CD8-positive, alpha-beta memory T cell (primary cell): ENCODE measurements at regions not wholly inside any gene's neighbourhood (a gene's known extent, or its start where the extent isn't known, plus 50 kb on each side); places are given as distances from the start of the nearest gene placed in this dataset.

Source experiments
- CTCF ChIA-PET: fragments of 350-600 bp; sonication (Branson Sonifier 250); formaldehyde crosslinking; loops from one replicate; lab custom pipeline; 2021; ENCODE audit warnings: antibody characterized with exemption; lab: Charles Lee
- POLR2A ChIA-PET: fragments of 350-600 bp; sonication (Branson Sonifier 250); formaldehyde crosslinking; loops from one replicate; lab custom pipeline; 2021; ENCODE audit warnings: antibody characterized with exemption; lab: Charles Lee
- DNase-seq, 5 donors: peaks; one replicate each; pipeline versions ENCODE4 v3.0.0 to v3.0.0-alpha.2; 2020 to 2022; ENCODE audit warnings: mixed read lengths in 1 of 5
- H3K27ac ChIP-seq: one replicate; pipeline ENCODE4 v1.7.0; 2013; ENCODE audit warnings: low read depth, mild to moderate bottlenecking, low read length, moderate library complexity
- H3K27me3 ChIP-seq: 2 replicates; pipeline ENCODE4 v1.7.0; 2013; ENCODE audit warnings: low read length, mild to moderate bottlenecking; ENCODE audit not compliant: insufficient read depth, poor library complexity, severe bottlenecking
- H3K36me3 ChIP-seq: 2 replicates; pipeline ENCODE4 v1.7.0; 2013; ENCODE audit warnings: mild to moderate bottlenecking, low read length, moderate library complexity; ENCODE audit not compliant: insufficient read depth
- H3K4me1 ChIP-seq: 2 replicates; pipeline ENCODE4 v1.7.0; 2013; ENCODE audit warnings: mild to moderate bottlenecking, low read length, moderate library complexity; ENCODE audit not compliant: insufficient read depth
- H3K4me3 ChIP-seq: 2 replicates; pipeline ENCODE4 v1.7.0; 2013; ENCODE audit warnings: mild to moderate bottlenecking, low read length
- H3K9me3 ChIP-seq: 2 replicates; pipeline ENCODE4 v1.7.0; 2013; ENCODE audit warnings: mild to moderate bottlenecking, low read length
- H3K27ac Mint-ChIP-seq, 8 donors: one replicate each; pipeline ENCODE4 v1.8.0; 2020 to 2021; ENCODE audit warnings: mixed read lengths in 8 of 8, mild to moderate bottlenecking in 6 of 8, inconsistent platforms in 3 of 8, moderate library complexity in 3 of 8
- H3K27me3 Mint-ChIP-seq, 2 donors: one replicate each; pipeline ENCODE4 v1.8.0; 2020 to 2021; ENCODE audit warnings: mixed read lengths in 2 of 2, mild to moderate bottlenecking in 1 of 2, moderate library complexity in 1 of 2
- H3K36me3 Mint-ChIP-seq, 3 donors: one replicate each; pipeline ENCODE4 v1.8.0; 2020 to 2021; ENCODE audit warnings: mixed read lengths in 3 of 3, inconsistent platforms in 1 of 3, mild to moderate bottlenecking in 1 of 3
- H3K4me1 Mint-ChIP-seq, 3 donors: one replicate each; pipeline ENCODE4 v1.8.0; 2020 to 2021; ENCODE audit warnings: mixed read lengths in 3 of 3, inconsistent platforms in 1 of 3, mild to moderate bottlenecking in 1 of 3
- H3K4me3 Mint-ChIP-seq, 7 donors: one replicate each; pipeline ENCODE4 v1.8.0; 2020 to 2021; ENCODE audit warnings: mixed read lengths in 7 of 7, mild to moderate bottlenecking in 6 of 7, moderate library complexity in 4 of 7, inconsistent platforms in 2 of 7
- H3K9me3 Mint-ChIP-seq, 5 donors: one replicate each; pipeline ENCODE4 v1.8.0; 2020 to 2022; ENCODE audit warnings: mixed read lengths in 5 of 5, mild to moderate bottlenecking in 3 of 5, moderate library complexity in 2 of 5, inconsistent platforms in 1 of 5

GRCh38 chr13:67318398-67318797 is 88.3 kb upstream of the PCDH9 start:
- CTCF ChIA-PET = no interaction called here
- H3K27me3 Mint-ChIP-seq = no peaks in the 10 kb centered on the region
- no peak overlapping the region for H3K27ac Mint-ChIP-seq
- Histone ChIP-seq H3K27ac (no peak overlapping the region), H3K36me3 (no peaks in the 10 kb centered on the region), H3K4me1 (no peaks in the 10 kb centered on the region), H3K9me3 (no peaks in the 10 kb centered on the region), H3K4me3 (no peak overlapping the region), H3K27me3 (no peaks in the 10 kb centered on the region)
- H3K4me3 Mint-ChIP-seq = no peak overlapping the region
- no peaks in the 10 kb centered on the region for H3K36me3 Mint-ChIP-seq
- peaks cover 0 to 17% (median 5%) of the 10 kb centered on the region in 5 donors for H3K9me3 Mint-ChIP-seq
- POLR2A ChIA-PET = no interaction called here
- DNase-seq = no peak
- no peaks in the 10 kb centered on the region for H3K4me1 Mint-ChIP-seq

GRCh38 chr13:67314405-67314804 is 84.3 kb upstream of the PCDH9 start:
- Histone ChIP-seq H3K4me1 (no peaks in the 10 kb centered on the region), H3K9me3 (no peaks in the 10 kb centered on the region), H3K4me3 (no peak overlapping the region), H3K36me3 (no peaks in the 10 kb centered on the region), H3K27ac (no peak overlapping the region), H3K27me3 (no peaks in the 10 kb centered on the region)
- Mint-ChIP-seq H3K27me3 (no peaks in the 10 kb centered on the region), H3K27ac (no peak overlapping the region), H3K4me3 (no peak overlapping the region), H3K36me3 (no peaks in the 10 kb centered on the region), H3K9me3 (peaks cover 0 to 19% (median 2%) of the 10 kb centered on the region in 5 donors), H3K4me1 (no peaks in the 10 kb centered on the region)
- POLR2A ChIA-PET = no interaction called here
- DNase-seq = no peak
- CTCF ChIA-PET = no interaction called here

DNA sequence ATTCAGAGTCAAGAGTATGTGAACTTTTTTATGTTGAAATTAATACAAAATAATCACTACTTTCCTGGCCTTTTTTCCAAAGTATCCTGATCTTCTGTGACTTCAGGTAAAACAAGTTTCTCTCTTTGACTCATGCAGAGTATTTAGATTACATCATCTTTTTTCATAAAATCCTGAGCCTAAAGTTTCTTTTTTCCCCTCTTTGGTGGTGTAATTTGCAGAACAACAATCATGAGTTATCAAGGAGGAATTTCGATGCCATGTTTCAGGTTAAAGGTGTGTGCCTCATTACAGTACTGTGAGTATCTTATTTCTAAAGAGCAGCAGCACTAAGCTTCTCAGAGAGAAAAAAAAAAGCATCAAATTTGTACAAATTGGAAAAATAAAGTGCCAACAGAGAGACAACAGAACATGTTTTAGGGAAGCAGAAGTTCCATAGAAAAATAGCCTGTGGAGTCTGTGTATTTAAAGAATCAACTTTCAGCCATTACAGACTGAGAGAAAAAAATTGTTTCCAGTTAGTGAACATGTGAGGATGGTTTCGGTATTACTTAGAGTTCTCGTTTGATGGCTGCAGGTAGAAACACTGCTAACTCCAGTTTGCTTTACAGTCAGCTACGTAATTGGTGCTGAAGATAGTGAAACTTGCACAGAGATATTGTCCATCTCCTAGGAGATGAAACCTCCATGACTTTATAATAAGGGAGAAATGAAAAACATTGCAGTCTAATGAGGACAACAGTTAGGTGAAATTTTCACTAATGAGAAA is 78.1 kb upstream of the PCDH9 start:
- POLR2A ChIA-PET = no interaction called here
- Mint-ChIP-seq H3K27me3 (no peaks in the 10 kb centered on the region), H3K4me1 (no peaks in the 10 kb centered on the region), H3K9me3 (peaks cover 0 to 16% (median 2%) of the 10 kb centered on the region in 5 donors), H3K27ac (no peak overlapping the region), H3K4me3 (no peak overlapping the region), H3K36me3 (no peaks in the 10 kb centered on the region)
- CTCF ChIA-PET = no interaction called here
- Histone ChIP-seq H3K36me3 (no peaks in the 10 kb centered on the region), H3K9me3 (no peaks in the 10 kb centered on the region), H3K4me3 (no peak overlapping the region), H3K4me1 (no peaks in the 10 kb centered on the region), H3K27ac (no peak overlapping the region), H3K27me3 (no peaks in the 10 kb centered on the region)
- DNase-seq = no peak

DNA sequence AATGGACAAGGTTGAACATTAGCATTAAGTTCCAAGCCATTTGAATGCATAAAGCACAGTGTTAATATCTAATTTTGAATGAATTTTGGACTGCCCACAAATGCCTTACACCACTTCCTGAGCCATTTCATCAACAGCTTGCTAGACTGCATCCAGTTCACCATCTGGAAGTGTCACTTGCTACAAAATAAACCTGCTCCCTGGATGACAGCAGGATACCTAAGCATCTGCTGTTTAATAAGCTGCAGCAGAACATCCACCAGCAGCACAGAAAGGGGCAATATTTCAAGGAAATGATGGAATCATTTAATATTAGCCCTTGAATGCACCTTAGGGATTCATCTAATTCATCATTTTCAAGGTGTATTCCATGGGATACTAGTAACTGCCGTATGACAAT is 76.6 kb upstream of the PCDH9 start:
- no peaks in the 10 kb centered on the region for H3K36me3 Mint-ChIP-seq
- no peak overlapping the region for H3K4me3 Mint-ChIP-seq
- H3K27me3 Mint-ChIP-seq = no peaks in the 10 kb centered on the region
- Histone ChIP-seq H3K36me3 (no peaks in the 10 kb centered on the region), H3K27me3 (no peaks in the 10 kb centered on the region), H3K4me3 (no peak overlapping the region), H3K27ac (no peak overlapping the region), H3K4me1 (no peaks in the 10 kb centered on the region), H3K9me3 (no peaks in the 10 kb centered on the region)
- H3K27ac Mint-ChIP-seq = no peak overlapping the region
- POLR2A ChIA-PET = no interaction called here
- H3K9me3 Mint-ChIP-seq = peaks cover 0 to 15% (median 2%) of the 10 kb centered on the region in 5 donors
- H3K4me1 Mint-ChIP-seq = no peaks in the 10 kb centered on the region
- CTCF ChIA-PET = no interaction called here
- no peak for DNase-seq

- Histone ChIP-seq H3K36me3 (no peaks in the 10 kb centered on the region), H3K9me3 (no peaks in the 10 kb centered on the region), H3K27ac (no peak overlapping the region), H3K4me1 (no peaks in the 10 kb centered on the region), H3K27me3 (no peaks in the 10 kb centered on the region), H3K4me3 (no peak overlapping the region)
- no peaks in the 10 kb centered on the region for H3K36me3 Mint-ChIP-seq
- no peak overlapping the region for H3K27ac Mint-ChIP-seq
- H3K4me3 Mint-ChIP-seq = no peak overlapping the region
- H3K9me3 Mint-ChIP-seq = peaks cover 0 to 15% (median under 1%) of the 10 kb centered on the region in 5 donors
- ChIA-PET CTCF (no interaction called here), POLR2A (no interaction called here)
- H3K27me3 Mint-ChIP-seq = no peaks in the 10 kb centered on the region
- no peak for DNase-seq
- H3K4me1 Mint-ChIP-seq = no peaks in the 10 kb centered on the region
Observed at GRCh38 chr13:67303661-67304333, 73.7 kb upstream of the PCDH9 start.

DNA sequence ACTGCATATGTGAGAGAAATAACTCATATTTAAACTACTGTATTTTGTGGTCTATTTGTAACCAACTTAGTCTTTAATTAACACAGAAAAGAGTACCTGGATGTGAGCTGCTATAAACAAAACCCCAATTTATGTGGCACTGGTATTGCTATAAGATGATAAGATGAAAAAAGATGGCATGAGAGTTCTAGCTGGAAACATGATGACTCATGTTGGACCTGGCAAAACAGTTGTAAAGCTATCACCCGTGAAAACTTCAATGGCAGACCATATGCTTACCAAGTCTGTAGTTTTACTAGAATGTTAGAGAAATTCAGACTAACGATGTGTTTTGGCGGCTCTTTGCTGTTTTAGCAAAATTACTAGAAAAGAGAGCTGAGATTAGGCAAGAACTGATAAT is 69.6 kb upstream of the PCDH9 start:
- Mint-ChIP-seq H3K27me3 (no peaks in the 10 kb centered on the region), H3K36me3 (no peaks in the 10 kb centered on the region), H3K27ac (no peak overlapping the region), H3K4me1 (no peaks in the 10 kb centered on the region), H3K4me3 (no peak overlapping the region), H3K9me3 (peaks cover 2 to 20% (median 5%) of the 10 kb centered on the region in 5 donors)
- ChIA-PET CTCF (no interaction called here), POLR2A (no interaction called here)
- H3K36me3 ChIP-seq = no peaks in the 10 kb centered on the region
- H3K4me1 ChIP-seq = no peaks in the 10 kb centered on the region
- no peaks in the 10 kb centered on the region for H3K27me3 ChIP-seq
- no peak for DNase-seq
- no peak overlapping the region for H3K4me3 ChIP-seq
- H3K9me3 ChIP-seq = no peaks in the 10 kb centered on the region
- H3K27ac ChIP-seq = no peak overlapping the region

GRCh38 chr13:67299072-67299635 is 69.0 kb upstream of the PCDH9 start:
- DNase-seq = no peak
- Mint-ChIP-seq H3K9me3 (peaks cover 0 to 22% (median 5%) of the 10 kb centered on the region in 5 donors), H3K36me3 (no peaks in the 10 kb centered on the region), H3K4me3 (no peak overlapping the region), H3K4me1 (no peaks in the 10 kb centered on the region), H3K27ac (no peak overlapping the region), H3K27me3 (no peaks in the 10 kb centered on the region)
- ChIA-PET POLR2A (no interaction called here), CTCF (no interaction called here)
- Histone ChIP-seq H3K36me3 (no peaks in the 10 kb centered on the region), H3K27ac (no peak overlapping the region), H3K9me3 (no peaks in the 10 kb centered on the region), H3K4me1 (no peaks in the 10 kb centered on the region), H3K4me3 (no peak overlapping the region), H3K27me3 (no peaks in the 10 kb centered on the region)

GRCh38 chr13:67298297-67298696 is 68.2 kb upstream of the PCDH9 start:
- Histone ChIP-seq H3K9me3 (no peaks in the 10 kb centered on the region), H3K36me3 (no peaks in the 10 kb centered on the region), H3K4me1 (no peaks in the 10 kb centered on the region), H3K27me3 (no peaks in the 10 kb centered on the region), H3K27ac (no peak overlapping the region), H3K4me3 (no peak overlapping the region)
- H3K9me3 Mint-ChIP-seq = peaks cover 0 to 24% (median 5%) of the 10 kb centered on the region in 5 donors
- H3K27me3 Mint-ChIP-seq = no peaks in the 10 kb centered on the region
- H3K4me1 Mint-ChIP-seq = no peaks in the 10 kb centered on the region
- no peak overlapping the region for H3K27ac Mint-ChIP-seq
- POLR2A ChIA-PET = no interaction called here
- CTCF ChIA-PET = no interaction called here
- DNase-seq = no peak
- no peaks in the 10 kb centered on the region for H3K36me3 Mint-ChIP-seq
- no peak overlapping the region for H3K4me3 Mint-ChIP-seq
